ENCODE measurements at regions not wholly inside any gene's neighbourhood (a gene's known extent, or its start where the extent isn't known, plus 50 kb on each side); places are given as distances from the start of the nearest gene placed in this dataset.

GRCh38 chr14:76954394-76955190 is 73.9 kb downstream of the IRF2BPL start:
- no peak for DNase-seq (ENCODE audit: low spot score)
- Mint-ChIP-seq H3K4me1 (ENCODE audit: low read depth) (peaks cover 92% of the 10 kb centered on the region), H3K27ac (ENCODE audit: unreplicated experiment) (peak overlapping the region; percentile 68), H3K36me3 (ENCODE audit: low read depth) (no peaks in the 10 kb centered on the region), H3K9me3 (ENCODE audit: low read depth) (no peaks in the 10 kb centered on the region), H3K4me3 (ENCODE audit: unreplicated experiment) (no peak overlapping the region), H3K27me3 (ENCODE audit: low read depth) (no peaks in the 10 kb centered on the region)
- TF ChIP-seq CTCF (IDR thresholded peaks at IDR 0.05), result no peak

- Mint-ChIP-seq H3K27me3 (ENCODE audit: low read depth) (no peaks in the 10 kb centered on the region), H3K36me3 (ENCODE audit: low read depth) (no peaks in the 10 kb centered on the region), H3K4me1 (ENCODE audit: low read depth) (peaks cover 87% of the 10 kb centered on the region), H3K9me3 (ENCODE audit: low read depth) (no peaks in the 10 kb centered on the region), H3K27ac (ENCODE audit: unreplicated experiment) (peak overlapping the region; percentile 92), H3K4me3 (ENCODE audit: unreplicated experiment) (peak overlapping the region; percentile 31)
- no peak for TF ChIP-seq CTCF (IDR thresholded peaks at IDR 0.05)
- DNase-seq (ENCODE audit: low spot score), result no peak
Observed at GRCh38 chr14:76953311-76953945, 75.1 kb downstream of the IRF2BPL start.

GRCh38 chr14:76951166-76951565 is 77.3 kb downstream of the IRF2BPL start:
- no peaks in the 10 kb centered on the region for H3K36me3 Mint-ChIP-seq (ENCODE audit: low read depth)
- no peaks in the 10 kb centered on the region for H3K9me3 Mint-ChIP-seq (ENCODE audit: low read depth)
- no peak for DNase-seq (ENCODE audit: low spot score)
- H3K4me3 Mint-ChIP-seq (ENCODE audit: unreplicated experiment), result no peak overlapping the region
- H3K27me3 Mint-ChIP-seq (ENCODE audit: low read depth), result no peaks in the 10 kb centered on the region
- peaks cover 87% of the 10 kb centered on the region for H3K4me1 Mint-ChIP-seq (ENCODE audit: low read depth)
- TF ChIP-seq CTCF (IDR thresholded peaks at IDR 0.05), result no peak
- peak overlapping the region; percentile 76 for H3K27ac Mint-ChIP-seq (ENCODE audit: unreplicated experiment)

GRCh38 chr14:76950055-76951020 is 78.2 kb downstream of the IRF2BPL start:
- H3K27me3 Mint-ChIP-seq (ENCODE audit: low read depth), result no peaks in the 10 kb centered on the region
- H3K4me1 Mint-ChIP-seq (ENCODE audit: low read depth), result peaks cover 81% of the 10 kb centered on the region
- no peaks in the 10 kb centered on the region for H3K9me3 Mint-ChIP-seq (ENCODE audit: low read depth)
- peak overlapping the region; percentile 76 for H3K27ac Mint-ChIP-seq (ENCODE audit: unreplicated experiment)
- no peak for DNase-seq (ENCODE audit: low spot score)
- no peak for TF ChIP-seq CTCF (IDR thresholded peaks at IDR 0.05)
- H3K4me3 Mint-ChIP-seq (ENCODE audit: unreplicated experiment), result no peak overlapping the region
- H3K36me3 Mint-ChIP-seq (ENCODE audit: low read depth), result no peaks in the 10 kb centered on the region

GRCh38 chr14:76948976-76949375 is 79.5 kb downstream of the IRF2BPL start:
- Mint-ChIP-seq H3K27ac (ENCODE audit: unreplicated experiment) (no peak overlapping the region), H3K36me3 (ENCODE audit: low read depth) (no peaks in the 10 kb centered on the region), H3K4me3 (ENCODE audit: unreplicated experiment) (no peak overlapping the region), H3K27me3 (ENCODE audit: low read depth) (no peaks in the 10 kb centered on the region), H3K9me3 (ENCODE audit: low read depth) (no peaks in the 10 kb centered on the region), H3K4me1 (ENCODE audit: low read depth) (peaks cover 71% of the 10 kb centered on the region)
- no peak for DNase-seq (ENCODE audit: low spot score)
- no peak for TF ChIP-seq CTCF (IDR thresholded peaks at IDR 0.05)

Measured in chondrocyte (in vitro differentiated cells).